ENCODE measurements at regions not wholly inside any gene's neighbourhood (a gene's known extent, or its start where the extent isn't known, plus 50 kb on each side); places are given as distances from the start of the nearest gene placed in this dataset.

GRCh38 chr11:42234451-42234951 is 775.0 kb upstream of the LRRC4C start:
- TF ChIP-seq ZBTB3 (CRISPR knock-in tag; IDR thresholded peaks at IDR 0.05; ENCODE audit: borderline replicate concordance, low read depth) = no peak
- no peak for TF ChIP-seq POLR2AphosphoS2 (IDR thresholded peaks at IDR 0.05; ENCODE audit: low read depth, low read length)
- TF ChIP-seq ZNF160 (CRISPR knock-in tag; IDR thresholded peaks at IDR 0.05) = no peak
- TF ChIP-seq SP140L (CRISPR knock-in tag; IDR thresholded peaks at IDR 0.05; ENCODE audit: borderline replicate concordance) = no peak
- TF ChIP-seq ZNF776 (CRISPR knock-in tag; IDR thresholded peaks at IDR 0.05) = no peak
- TF ChIP-seq ZNF670 (CRISPR knock-in tag; IDR thresholded peaks at IDR 0.05; ENCODE audit: borderline replicate concordance) = no peak
- no peak for TF ChIP-seq SNAPC2 (CRISPR knock-in tag; IDR thresholded peaks at IDR 0.05)
- TF ChIP-seq ZNF343 (CRISPR knock-in tag; IDR thresholded peaks at IDR 0.05) = no peak
- TF ChIP-seq HNRNPK (IDR thresholded peaks at IDR 0.05; ENCODE audit: low read depth, low read length, poor library complexity, severe bottlenecking) = no peak
- TF ChIP-seq SCMH1 (CRISPR knock-in tag; IDR thresholded peaks at IDR 0.05; ENCODE audit: borderline replicate concordance) = no peak
- no peak for TF ChIP-seq ZNF556 (CRISPR knock-in tag; IDR thresholded peaks at IDR 0.05; ENCODE audit: borderline replicate concordance)
- TF ChIP-seq EED (CRISPR knock-in tag; IDR thresholded peaks at IDR 0.05) = no peak
- TF ChIP-seq MEF2D (CRISPR knock-in tag; IDR thresholded peaks at IDR 0.05) = no peak
- TF ChIP-seq SIX1 (CRISPR knock-in tag; IDR thresholded peaks at IDR 0.05; ENCODE audit: borderline replicate concordance) = no peak
- no peak for TF ChIP-seq ZNF276 (CRISPR knock-in tag; IDR thresholded peaks at IDR 0.05; ENCODE audit: low read depth)
- no peak for TF ChIP-seq POGZ (CRISPR knock-in tag; IDR thresholded peaks at IDR 0.05)
- TF ChIP-seq KDM6A (CRISPR knock-in tag; IDR thresholded peaks at IDR 0.05; ENCODE audit: low read depth) = no peak
- no peak for TF ChIP-seq SOX6 (IDR thresholded peaks at IDR 0.05)
- TF ChIP-seq SOX6 (CRISPR knock-in tag; IDR thresholded peaks at IDR 0.05) = no peak
- Histone ChIP-seq H3K27me3 (ENCODE audit: control insufficient read depth in 1 of 2, insufficient read depth in 2 of 2, low read length in 2 of 2) (no peaks in the 10 kb centered on the region), H4K20me1 (ENCODE audit: insufficient read depth, low read length) (no peaks in the 10 kb centered on the region), H3K9me3 (ENCODE audit: low read length) (peaks cover 89% of the 10 kb centered on the region), H3K79me2 (ENCODE audit: insufficient read depth, low read length) (no peaks in the 10 kb centered on the region), H2AFZ (ENCODE audit: low read length) (no peak overlapping the region), H3K4me3 (replicated peaks in 1 of 3; ENCODE audit: insufficient read depth in 1 of 3, low read depth in 2 of 3, low read length in 3 of 3) (no peak overlapping the region), H3K9ac (ENCODE audit: insufficient read depth, low read depth, low read length) (no peak overlapping the region), H3K27ac (ENCODE audit: extremely low read length, insufficient read depth, low read length) (no peak overlapping the region), H3K4me2 (ENCODE audit: low read depth, low read length) (no peak overlapping the region), H3K36me3 (replicated peaks in 1 of 2; ENCODE audit: control insufficient read depth in 1 of 2, insufficient read depth in 2 of 2, low read length in 2 of 2) (no peaks in the 10 kb centered on the region), H3K4me1 (ENCODE audit: insufficient read depth, low read length) (no peaks in the 10 kb centered on the region)
- in situ Hi-C loops (cut with HindIII; ENCODE audit: extremely low pct_ligation_motif_present, low pct_unique_long_range_greater_than_20kb) = no loop called here
- POLR2A ChIA-PET = no interaction called here
- FAIRE-seq = no peak
- no peak for ATAC-seq
- CTCF ChIA-PET (ENCODE audit: low intra/inter-chr PET ratio, low total read pairs) = no interaction called here
- intact Hi-C loops (cut with micrococcal nuclease; ENCODE audit: unreplicated experiment) = no loop called here
- WGBS (ENCODE audit: low lambda C conversion rate) = 5% methylated on average over 1 of the region's 1 CpG
- no peak for DNase-seq (ENCODE audit: low spot score)
- BruUV-seq (replicated peaks) = no TSS peak
